Esophagus squamous epithelium (tissue), 5 donors: ENCODE measurements at regions not wholly inside any gene's neighbourhood (a gene's known extent, or its start where the extent isn't known, plus 50 kb on each side); places are given as distances from the start of the nearest gene placed in this dataset.
A peak's percentile ranks its signal among the peaks of the same experiment; 100 is the strongest.

Experiments
- DNase-seq: peaks from one replicate; lab custom pipeline; 2025; lab: John Stamatoyannopoulos, UW
- H3K27ac ChIP-seq, 4 donors: fragments of 200-600 bp; sonication (generic); one replicate each; pipeline ENCODE4 v1.5.1; 2016 to 2019; ENCODE audit warnings: mild to moderate bottlenecking in 1 of 4
- H3K27me3 ChIP-seq, 4 donors: fragments of 200-600 bp; sonication (generic); 1 replicate in 3 of 4; 2 replicates in 1 of 4; pipeline versions ENCODE4 v1.5.1 to v1.6.0; 2017 to 2021; ENCODE audit warnings: antibody characterized with exemption in 1 of 4
- H3K36me3 ChIP-seq, 3 donors: fragments of 200-600 bp; sonication (generic); one replicate each; pipeline ENCODE4 v1.5.1; 2016 to 2019
- H3K4me1 ChIP-seq, 3 donors: fragments of 200-600 bp; sonication (generic); one replicate each; pipeline ENCODE4 v1.5.1; 2017 to 2019
- H3K4me3 ChIP-seq, 4 donors: fragments of 200-600 bp; sonication (generic); 1 replicate in 3 of 4; 2 replicates in 1 of 4; pipeline ENCODE4 v1.5.1; 2016 to 2019; ENCODE audit warnings: mild to moderate bottlenecking in 2 of 4, moderate library complexity in 1 of 4
- H3K9me3 ChIP-seq, 3 donors: fragments of 200-600 bp; sonication (generic); one replicate each; pipeline ENCODE4 v1.5.1; 2016 to 2019
- POLR2A ChIP-seq, 4 donors: fragments of 450-650 bp; IDR thresholded peaks; one replicate each; pipeline ENCODE4 v1.6.1; 2017; ENCODE audit warnings: antibody characterized with exemption in 4 of 4, mild to moderate bottlenecking in 4 of 4, moderate library complexity in 3 of 4
- WGBS, 2 donors: methylation state at CpG; one replicate each; pipeline ENCODE4 v1.1.5; 2018; 5-methylcytosine and 5-hydroxymethylcytosine counted together
- intact Hi-C: fragments of 100-400 bp; cut with DNase I; formaldehyde crosslinking; loops from one replicate; pipeline ENCODE4 v1.15.0; 2022
- TF ChIP-seq, protein P1 (sequence below), 6 experiments: fragments of 450-650 bp in 4 of 6; fragments of 200-600 bp in 2 of 6; sonication (generic) in 2 of 6; IDR thresholded peaks; one replicate each; pipeline ENCODE4 v1.5.1; 2016 to 2019; ENCODE audit warnings: antibody characterized with exemption in 6 of 6, mild to moderate bottlenecking in 4 of 6, moderate library complexity in 4 of 6
- donor health status: DM: yes; HTN: yes; CAD: no.

DNA sequence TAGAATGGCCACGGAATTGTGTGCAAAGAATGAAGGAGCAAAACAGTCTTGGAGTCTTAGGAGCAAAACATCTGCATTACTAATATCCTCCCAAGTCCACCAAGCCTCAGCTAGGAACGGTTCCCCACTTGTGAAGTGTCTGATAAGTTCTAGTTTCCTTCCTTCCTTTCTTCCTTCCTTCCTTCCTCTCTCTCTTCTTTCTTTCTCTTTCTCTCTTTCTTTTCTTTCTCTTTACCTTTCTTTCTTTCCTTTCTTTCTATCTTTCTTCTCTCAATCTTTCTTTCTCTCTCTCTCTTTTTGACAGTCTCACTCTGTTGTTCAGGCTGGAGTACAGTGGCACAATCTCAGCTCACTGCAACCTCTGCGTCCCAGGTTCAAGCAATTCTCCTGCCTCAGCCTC lies 160.8 kb downstream of the FOXL1 start:
- no peak for DNase-seq
- intact Hi-C loops = no loop called here
- Histone ChIP-seq H3K9me3 (no peaks in the 10 kb centered on the region), H3K4me1 (peaks cover 0 to 10% (median 3%) of the 10 kb centered on the region in 3 donors), H3K36me3 (no peaks in the 10 kb centered on the region), H3K27ac (no peak overlapping the region), H3K4me3 (no peak overlapping the region), H3K27me3 (peaks cover 0 to 52% (median 0%) of the 10 kb centered on the region in 4 donors)
- WGBS, 2 donors = 58 to 64% methylated on average over 3 of the region's 3 CpGs
- TF ChIP-seq, protein P1, sequence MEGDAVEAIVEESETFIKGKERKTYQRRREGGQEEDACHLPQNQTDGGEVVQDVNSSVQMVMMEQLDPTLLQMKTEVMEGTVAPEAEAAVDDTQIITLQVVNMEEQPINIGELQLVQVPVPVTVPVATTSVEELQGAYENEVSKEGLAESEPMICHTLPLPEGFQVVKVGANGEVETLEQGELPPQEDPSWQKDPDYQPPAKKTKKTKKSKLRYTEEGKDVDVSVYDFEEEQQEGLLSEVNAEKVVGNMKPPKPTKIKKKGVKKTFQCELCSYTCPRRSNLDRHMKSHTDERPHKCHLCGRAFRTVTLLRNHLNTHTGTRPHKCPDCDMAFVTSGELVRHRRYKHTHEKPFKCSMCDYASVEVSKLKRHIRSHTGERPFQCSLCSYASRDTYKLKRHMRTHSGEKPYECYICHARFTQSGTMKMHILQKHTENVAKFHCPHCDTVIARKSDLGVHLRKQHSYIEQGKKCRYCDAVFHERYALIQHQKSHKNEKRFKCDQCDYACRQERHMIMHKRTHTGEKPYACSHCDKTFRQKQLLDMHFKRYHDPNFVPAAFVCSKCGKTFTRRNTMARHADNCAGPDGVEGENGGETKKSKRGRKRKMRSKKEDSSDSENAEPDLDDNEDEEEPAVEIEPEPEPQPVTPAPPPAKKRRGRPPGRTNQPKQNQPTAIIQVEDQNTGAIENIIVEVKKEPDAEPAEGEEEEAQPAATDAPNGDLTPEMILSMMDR (IDR thresholded peaks at IDR 0.05) = no peak
- TF ChIP-seq POLR2A (IDR thresholded peaks at IDR 0.05) = no peak

DNA sequence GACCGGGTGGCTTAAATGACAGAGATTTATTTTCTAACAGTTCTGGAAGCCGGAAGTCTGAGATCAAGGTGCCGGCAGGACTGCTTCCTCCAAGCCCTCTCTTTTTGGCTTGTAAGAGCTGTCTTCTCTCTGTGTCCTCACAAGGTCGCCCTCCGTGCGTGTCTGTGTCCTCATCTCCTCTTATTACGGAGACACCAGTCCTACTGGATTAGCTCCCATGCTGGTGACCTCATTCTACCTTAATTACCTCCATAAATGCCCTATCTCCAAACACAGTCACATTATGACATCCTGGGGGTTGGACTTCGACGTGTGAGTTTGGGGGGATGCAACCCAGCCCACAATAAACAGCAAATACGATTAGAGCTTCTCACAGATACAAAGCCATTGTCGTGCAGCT lies 161.5 kb downstream of the FOXL1 start:
- H3K27ac ChIP-seq = no peak overlapping the region
- intact Hi-C loops = no loop called here
- WGBS, 2 donors = 64 to 72% methylated on average over 11 of the region's 11 CpGs
- no peak overlapping the region for H3K4me3 ChIP-seq
- H3K9me3 ChIP-seq = no peaks in the 10 kb centered on the region
- peaks cover 0 to 46% (median 0%) of the 10 kb centered on the region in 4 donors for H3K27me3 ChIP-seq
- DNase-seq = no peak
- no peak for TF ChIP-seq POLR2A (IDR thresholded peaks at IDR 0.05)
- TF ChIP-seq, protein P1 (IDR thresholded peaks at IDR 0.05) = no peak
- peaks cover 0 to 10% (median 3%) of the 10 kb centered on the region in 3 donors for H3K4me1 ChIP-seq
- H3K36me3 ChIP-seq = no peaks in the 10 kb centered on the region

DNA sequence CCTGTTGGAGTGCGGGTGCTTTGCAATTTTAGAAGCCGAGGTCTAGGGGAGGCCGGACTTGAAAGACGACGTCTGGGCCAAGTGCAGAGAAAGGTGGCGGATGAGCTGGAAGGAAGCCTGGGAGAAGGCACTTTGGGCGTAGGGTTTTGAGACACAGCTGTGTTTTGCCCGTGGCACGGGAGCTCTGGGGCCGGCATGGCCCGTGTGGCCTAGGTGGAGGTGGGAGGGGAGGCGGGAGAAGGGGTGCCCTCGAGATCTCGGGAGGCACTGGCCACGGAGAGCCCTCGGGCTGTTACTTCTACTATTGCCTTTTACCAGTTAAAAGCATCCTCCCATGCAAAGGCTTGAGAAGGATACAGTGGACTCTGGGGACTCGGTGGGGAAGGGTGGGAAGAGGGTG lies 161.9 kb downstream of the FOXL1 start:
- 76 to 83% methylated on average over 17 of the region's 17 CpGs for WGBS, 2 donors
- intact Hi-C loops = no loop called here
- Histone ChIP-seq H3K36me3 (no peaks in the 10 kb centered on the region), H3K27me3 (peaks cover 0 to 41% (median 0%) of the 10 kb centered on the region in 4 donors), H3K4me1 (peaks cover 0 to 10% (median 3%) of the 10 kb centered on the region in 3 donors), H3K27ac (peak overlapping the region in 1 of 4 donors; percentile 54), H3K9me3 (no peaks in the 10 kb centered on the region), H3K4me3 (no peak overlapping the region)
- TF ChIP-seq, protein P1 (IDR thresholded peaks at IDR 0.05) = no peak
- no peak for TF ChIP-seq POLR2A (IDR thresholded peaks at IDR 0.05)
- DNase-seq = no peak

DNA sequence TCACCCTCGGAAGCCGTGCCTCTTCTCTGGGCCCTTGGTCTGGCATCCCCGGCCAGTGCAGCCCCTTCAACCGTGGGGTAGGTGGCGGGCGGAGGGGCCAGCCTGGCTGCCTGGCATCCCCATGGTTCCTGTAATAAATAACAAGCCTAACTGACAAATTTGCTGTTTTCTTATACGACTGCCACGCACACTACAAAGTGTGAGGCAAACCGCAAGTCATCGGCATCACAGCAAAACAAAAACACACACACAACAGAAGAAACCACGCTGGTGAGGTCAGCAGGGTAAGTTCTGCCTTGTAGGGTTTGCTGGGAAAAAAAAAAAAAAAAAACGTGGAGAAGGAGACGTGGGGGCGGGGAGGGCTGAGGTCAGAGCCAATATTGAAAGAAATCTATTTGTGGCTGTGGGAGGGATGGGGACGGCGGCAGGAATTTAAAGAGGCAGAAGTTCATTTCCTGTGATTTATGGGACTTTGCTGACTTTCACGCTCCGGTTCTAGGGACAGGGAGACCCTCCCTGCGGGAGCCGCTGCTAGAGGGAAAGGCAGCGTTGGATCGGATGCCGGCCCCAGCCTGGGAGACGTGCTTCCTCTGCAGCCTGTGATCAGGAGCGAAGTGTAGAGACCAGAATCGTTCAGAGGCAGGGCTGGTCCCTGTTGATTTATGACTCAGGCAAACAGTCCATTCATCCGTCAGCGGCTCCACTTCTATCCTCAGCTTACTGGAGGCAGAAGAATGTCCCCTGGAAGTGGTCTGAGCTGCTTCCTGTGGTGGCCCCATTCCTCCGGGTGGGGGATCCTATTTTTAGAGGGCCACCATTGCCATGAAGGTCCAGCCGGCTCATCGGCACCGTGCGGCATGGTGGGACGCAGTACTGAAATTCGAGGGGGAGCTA lies 162.8 kb downstream of the FOXL1 start:
- no peaks in the 10 kb centered on the region for H3K36me3 ChIP-seq
- H3K4me3 ChIP-seq = peak overlapping the region in 3 of 4 donors; percentile 3 to 56 (median 19)
- no peaks in the 10 kb centered on the region for H3K9me3 ChIP-seq
- WGBS, 2 donors = 10 to 23% methylated on average over 27 to 31 of the region's 35 CpGs
- intact Hi-C loops = no loop called here
- H3K27me3 ChIP-seq = peaks cover 0 to 39% (median 0%) of the 10 kb centered on the region in 4 donors
- H3K27ac ChIP-seq = peak overlapping the region in 3 of 4 donors; percentile 37 to 76 (median 54)
- TF ChIP-seq POLR2A (IDR thresholded peaks at IDR 0.05) = no peak
- TF ChIP-seq, protein P1 (IDR thresholded peaks at IDR 0.05) = no peak
- H3K4me1 ChIP-seq = peaks cover 0 to 10% (median 3%) of the 10 kb centered on the region in 3 donors
- no peak for DNase-seq

DNA sequence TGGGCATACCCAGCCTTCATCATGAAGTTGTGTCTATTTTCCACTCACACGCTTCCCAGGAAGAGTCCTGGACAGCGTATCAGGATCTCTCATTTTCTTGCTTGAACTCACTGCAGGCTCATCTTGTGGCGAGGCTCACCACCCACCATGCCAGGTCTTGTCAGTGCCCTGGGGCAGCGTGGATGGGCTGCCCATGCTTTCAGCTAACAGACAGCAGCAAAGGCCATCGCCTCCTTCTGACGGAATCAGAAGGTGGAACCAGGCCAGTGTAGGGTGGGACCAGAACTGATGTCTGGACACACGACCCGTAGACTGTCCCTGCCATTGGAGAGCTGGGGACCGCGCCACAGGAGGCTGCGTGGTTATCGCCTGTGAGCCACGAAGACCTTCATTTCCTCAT lies 169.4 kb downstream of the FOXL1 start:
- TF ChIP-seq, protein P1 (IDR thresholded peaks at IDR 0.05) = no peak
- TF ChIP-seq POLR2A (IDR thresholded peaks at IDR 0.05) = no peak
- H3K27ac ChIP-seq = no peak overlapping the region
- no peak overlapping the region for H3K4me3 ChIP-seq

More for the DNA sequence above, 169.4 kb downstream of the FOXL1 start:
- no peak for DNase-seq
- Histone ChIP-seq H3K27me3 (peaks cover 0 to 10% (median 0%) of the 10 kb centered on the region in 4 donors), H3K9me3 (no peaks in the 10 kb centered on the region), H3K36me3 (no peaks in the 10 kb centered on the region), H3K4me1 (peaks cover 0 to 7% (median 0%) of the 10 kb centered on the region in 3 donors)
- 56 to 75% methylated on average over 12 to 13 of the region's 13 CpGs for WGBS, 2 donors
- intact Hi-C loops = no loop called here
